Stomach (tissue), 4 donors: ENCODE measurements at regions not wholly inside any gene's neighbourhood (a gene's known extent, or its start where the extent isn't known, plus 50 kb on each side); places are given as distances from the start of the nearest gene placed in this dataset.

Experiments
- POLR2A ChIP-seq, 4 donors: fragments of 450-650 bp; IDR thresholded peaks; one replicate each; pipeline ENCODE4 v1.6.1; 2016; ENCODE audit warnings: antibody characterized with exemption in 4 of 4, control low read depth in 2 of 4, mild to moderate bottlenecking in 1 of 4, moderate library complexity in 1 of 4
- POLR2AphosphoS5 ChIP-seq, 3 donors: sonication (generic); formaldehyde crosslinking; IDR thresholded peaks; one replicate each; pipeline ENCODE4 v1.6.1; 2016; ENCODE audit warnings: antibody characterized with exemption in 3 of 3
- TF ChIP-seq, protein P1 (sequence below), 7 experiments: fragments of 450-650 bp in 4 of 7; fragments of 200-600 bp in 3 of 7; sonication (generic) in 3 of 7; IDR thresholded peaks; one replicate each; pipeline ENCODE4 v1.5.1; 2016 to 2019; ENCODE audit warnings: antibody characterized with exemption in 7 of 7, control low read depth in 2 of 7, mild to moderate bottlenecking in 1 of 7

DNA sequence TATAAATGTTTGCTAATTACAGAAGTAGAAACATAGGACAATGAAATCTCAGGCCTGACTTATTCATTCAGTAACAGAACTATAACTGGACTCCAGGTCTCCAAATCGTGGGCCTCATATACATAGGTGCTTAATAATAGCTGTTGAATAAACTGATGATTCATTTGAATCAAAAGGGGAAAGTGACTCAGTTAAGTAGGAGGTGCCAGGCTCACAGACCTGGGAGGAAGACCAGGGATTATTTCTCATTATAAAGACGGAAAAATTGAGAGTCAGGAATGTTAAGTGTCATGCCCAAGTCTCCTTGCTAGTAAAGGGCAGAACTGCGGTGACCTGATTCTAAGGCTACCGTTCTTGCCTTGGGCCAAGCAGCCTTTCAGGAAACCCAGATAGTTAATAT, 131.5 kb downstream of the HS3ST1 start:
- TF ChIP-seq, protein P1, sequence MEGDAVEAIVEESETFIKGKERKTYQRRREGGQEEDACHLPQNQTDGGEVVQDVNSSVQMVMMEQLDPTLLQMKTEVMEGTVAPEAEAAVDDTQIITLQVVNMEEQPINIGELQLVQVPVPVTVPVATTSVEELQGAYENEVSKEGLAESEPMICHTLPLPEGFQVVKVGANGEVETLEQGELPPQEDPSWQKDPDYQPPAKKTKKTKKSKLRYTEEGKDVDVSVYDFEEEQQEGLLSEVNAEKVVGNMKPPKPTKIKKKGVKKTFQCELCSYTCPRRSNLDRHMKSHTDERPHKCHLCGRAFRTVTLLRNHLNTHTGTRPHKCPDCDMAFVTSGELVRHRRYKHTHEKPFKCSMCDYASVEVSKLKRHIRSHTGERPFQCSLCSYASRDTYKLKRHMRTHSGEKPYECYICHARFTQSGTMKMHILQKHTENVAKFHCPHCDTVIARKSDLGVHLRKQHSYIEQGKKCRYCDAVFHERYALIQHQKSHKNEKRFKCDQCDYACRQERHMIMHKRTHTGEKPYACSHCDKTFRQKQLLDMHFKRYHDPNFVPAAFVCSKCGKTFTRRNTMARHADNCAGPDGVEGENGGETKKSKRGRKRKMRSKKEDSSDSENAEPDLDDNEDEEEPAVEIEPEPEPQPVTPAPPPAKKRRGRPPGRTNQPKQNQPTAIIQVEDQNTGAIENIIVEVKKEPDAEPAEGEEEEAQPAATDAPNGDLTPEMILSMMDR (IDR thresholded peaks at IDR 0.05) = no peak
- no peak for TF ChIP-seq POLR2AphosphoS5 (IDR thresholded peaks at IDR 0.05)
- TF ChIP-seq POLR2A (IDR thresholded peaks at IDR 0.05) = no peak
